HL-60 (cell line): ENCODE measurements at regions not wholly inside any gene's neighbourhood (a gene's known extent, or its start where the extent isn't known, plus 50 kb on each side); places are given as distances from the start of the nearest gene placed in this dataset.

Source experiments
- DNase-seq, 2 experiments: peaks; one replicate each; pipeline ENCODE4 v3.0.0-alpha.2; 2010 to 2020; ENCODE audit warnings: low read depth in 1 of 2, low spot score in 1 of 2
- H3K27ac ChIP-seq: fragments of 250-450 bp; sonication (Bioruptor Pico); replicated peaks from 2 replicates; pipeline ENCODE4 v1.5.1; 2020; ENCODE audit warnings: mild to moderate bottlenecking, moderate library complexity
- H3K27me3 ChIP-seq: fragments of 250-450 bp; sonication (Bioruptor Pico); 2 replicates; pipeline ENCODE4 v1.5.1; 2021; ENCODE audit warnings: mild to moderate bottlenecking, moderate library complexity; ENCODE audit not compliant: insufficient read depth, poor library complexity, severe bottlenecking
- H3K4me3 ChIP-seq: replicated peaks from 2 replicates; pipeline ENCODE4 v1.5.1; 2011; ENCODE audit warnings: mild to moderate bottlenecking, control low read depth, low read length; ENCODE audit not compliant: insufficient read depth
- GABPA ChIP-seq: IDR thresholded peaks from 2 replicates; pipeline ENCODE4 v1.6.1; 2012; ENCODE audit warnings: low read depth
- POLR2AphosphoS5 ChIP-seq: IDR thresholded peaks from 2 replicates; pipeline ENCODE4 v1.6.1; 2012; ENCODE audit warnings: low read depth
- SPI1 ChIP-seq: IDR thresholded peaks from 2 replicates; pipeline ENCODE4 v1.6.1; 2012; ENCODE audit warnings: low read depth, mild to moderate bottlenecking, borderline replicate concordance
- TF ChIP-seq, protein P1 (sequence below): IDR thresholded peaks from one replicate; pipeline ENCODE4 v1.5.1; 2011; ENCODE audit warnings: low read length, control low read depth, inconsistent platforms; ENCODE audit not compliant: insufficient read depth
- TF ChIP-seq, protein P2 (sequence below): IDR thresholded peaks from 2 replicates; pipeline ENCODE4 v1.6.1; 2012; ENCODE audit warnings: low read depth; ENCODE audit not compliant: insufficient replicate concordance

DNA sequence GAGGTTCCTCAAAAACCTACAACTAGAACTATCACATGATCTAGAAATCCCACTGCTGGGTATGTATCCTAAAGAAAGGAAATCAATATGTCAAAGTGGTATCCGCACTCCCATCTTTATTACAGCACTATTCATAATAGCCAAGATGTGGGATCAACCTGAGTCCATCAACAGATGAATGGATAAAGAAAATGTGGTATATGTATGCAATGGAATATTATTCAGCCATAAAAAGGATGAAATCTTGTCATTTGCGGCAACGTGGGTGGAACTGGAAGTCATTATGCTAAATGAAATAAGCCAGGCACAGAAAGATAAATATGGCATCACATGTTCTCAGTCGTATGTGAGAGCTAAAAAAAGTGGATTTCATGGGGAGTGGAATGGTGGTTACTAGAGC lies 77.5 kb upstream of the DIO3 start:
- Histone ChIP-seq H3K27ac (no peak overlapping the region), H3K27me3 (no peaks in the 10 kb centered on the region), H3K4me3 (no peak overlapping the region)
- no peak for DNase-seq
- TF ChIP-seq SPI1 (no peak), POLR2AphosphoS5 (no peak), GABPA (no peak)
- TF ChIP-seq, protein P1, sequence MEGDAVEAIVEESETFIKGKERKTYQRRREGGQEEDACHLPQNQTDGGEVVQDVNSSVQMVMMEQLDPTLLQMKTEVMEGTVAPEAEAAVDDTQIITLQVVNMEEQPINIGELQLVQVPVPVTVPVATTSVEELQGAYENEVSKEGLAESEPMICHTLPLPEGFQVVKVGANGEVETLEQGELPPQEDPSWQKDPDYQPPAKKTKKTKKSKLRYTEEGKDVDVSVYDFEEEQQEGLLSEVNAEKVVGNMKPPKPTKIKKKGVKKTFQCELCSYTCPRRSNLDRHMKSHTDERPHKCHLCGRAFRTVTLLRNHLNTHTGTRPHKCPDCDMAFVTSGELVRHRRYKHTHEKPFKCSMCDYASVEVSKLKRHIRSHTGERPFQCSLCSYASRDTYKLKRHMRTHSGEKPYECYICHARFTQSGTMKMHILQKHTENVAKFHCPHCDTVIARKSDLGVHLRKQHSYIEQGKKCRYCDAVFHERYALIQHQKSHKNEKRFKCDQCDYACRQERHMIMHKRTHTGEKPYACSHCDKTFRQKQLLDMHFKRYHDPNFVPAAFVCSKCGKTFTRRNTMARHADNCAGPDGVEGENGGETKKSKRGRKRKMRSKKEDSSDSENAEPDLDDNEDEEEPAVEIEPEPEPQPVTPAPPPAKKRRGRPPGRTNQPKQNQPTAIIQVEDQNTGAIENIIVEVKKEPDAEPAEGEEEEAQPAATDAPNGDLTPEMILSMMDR = no peak
- TF ChIP-seq, protein P2, sequence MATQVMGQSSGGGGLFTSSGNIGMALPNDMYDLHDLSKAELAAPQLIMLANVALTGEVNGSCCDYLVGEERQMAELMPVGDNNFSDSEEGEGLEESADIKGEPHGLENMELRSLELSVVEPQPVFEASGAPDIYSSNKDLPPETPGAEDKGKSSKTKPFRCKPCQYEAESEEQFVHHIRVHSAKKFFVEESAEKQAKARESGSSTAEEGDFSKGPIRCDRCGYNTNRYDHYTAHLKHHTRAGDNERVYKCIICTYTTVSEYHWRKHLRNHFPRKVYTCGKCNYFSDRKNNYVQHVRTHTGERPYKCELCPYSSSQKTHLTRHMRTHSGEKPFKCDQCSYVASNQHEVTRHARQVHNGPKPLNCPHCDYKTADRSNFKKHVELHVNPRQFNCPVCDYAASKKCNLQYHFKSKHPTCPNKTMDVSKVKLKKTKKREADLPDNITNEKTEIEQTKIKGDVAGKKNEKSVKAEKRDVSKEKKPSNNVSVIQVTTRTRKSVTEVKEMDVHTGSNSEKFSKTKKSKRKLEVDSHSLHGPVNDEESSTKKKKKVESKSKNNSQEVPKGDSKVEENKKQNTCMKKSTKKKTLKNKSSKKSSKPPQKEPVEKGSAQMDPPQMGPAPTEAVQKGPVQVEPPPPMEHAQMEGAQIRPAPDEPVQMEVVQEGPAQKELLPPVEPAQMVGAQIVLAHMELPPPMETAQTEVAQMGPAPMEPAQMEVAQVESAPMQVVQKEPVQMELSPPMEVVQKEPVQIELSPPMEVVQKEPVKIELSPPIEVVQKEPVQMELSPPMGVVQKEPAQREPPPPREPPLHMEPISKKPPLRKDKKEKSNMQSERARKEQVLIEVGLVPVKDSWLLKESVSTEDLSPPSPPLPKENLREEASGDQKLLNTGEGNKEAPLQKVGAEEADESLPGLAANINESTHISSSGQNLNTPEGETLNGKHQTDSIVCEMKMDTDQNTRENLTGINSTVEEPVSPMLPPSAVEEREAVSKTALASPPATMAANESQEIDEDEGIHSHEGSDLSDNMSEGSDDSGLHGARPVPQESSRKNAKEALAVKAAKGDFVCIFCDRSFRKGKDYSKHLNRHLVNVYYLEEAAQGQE = no peak

DNA sequence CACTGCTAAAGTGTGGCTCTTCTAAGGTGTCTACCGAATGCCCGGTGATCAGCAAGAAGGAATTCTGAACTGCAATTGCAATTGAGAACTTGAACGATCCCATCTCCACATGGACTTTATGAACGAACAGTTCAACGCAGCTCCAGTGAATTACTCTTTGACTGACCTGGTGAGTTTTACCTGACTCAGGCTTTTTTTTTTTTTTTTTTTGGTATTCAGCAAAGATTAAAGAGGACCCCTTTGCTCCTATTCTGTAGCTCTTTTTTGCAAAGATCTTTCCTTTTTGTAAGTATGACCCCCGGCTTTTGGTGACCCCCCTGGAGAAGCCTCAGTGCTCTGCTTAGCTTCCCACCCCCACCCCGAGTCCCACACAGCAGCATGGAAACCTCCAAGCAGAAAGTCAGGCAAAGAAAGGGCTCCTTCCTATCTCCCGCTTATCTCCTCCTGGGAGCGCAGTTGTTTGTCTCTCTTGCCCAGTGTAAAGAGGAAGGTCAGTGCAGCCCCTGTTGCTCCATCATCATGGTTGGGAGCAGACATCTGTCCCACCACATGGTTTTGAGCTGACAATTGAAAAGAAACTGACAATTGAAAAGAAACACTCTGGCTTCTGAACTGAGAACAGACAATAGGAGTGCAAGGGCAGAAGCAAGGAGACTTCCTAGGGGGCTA lies 72.1 kb upstream of the DIO3 start:
- DNase-seq = no peak
- Histone ChIP-seq H3K4me3 (no peak overlapping the region), H3K27me3 (no peaks in the 10 kb centered on the region), H3K27ac (no peak overlapping the region)
- no peak for TF ChIP-seq POLR2AphosphoS5
- TF ChIP-seq, protein P1 = no peak

DNA sequence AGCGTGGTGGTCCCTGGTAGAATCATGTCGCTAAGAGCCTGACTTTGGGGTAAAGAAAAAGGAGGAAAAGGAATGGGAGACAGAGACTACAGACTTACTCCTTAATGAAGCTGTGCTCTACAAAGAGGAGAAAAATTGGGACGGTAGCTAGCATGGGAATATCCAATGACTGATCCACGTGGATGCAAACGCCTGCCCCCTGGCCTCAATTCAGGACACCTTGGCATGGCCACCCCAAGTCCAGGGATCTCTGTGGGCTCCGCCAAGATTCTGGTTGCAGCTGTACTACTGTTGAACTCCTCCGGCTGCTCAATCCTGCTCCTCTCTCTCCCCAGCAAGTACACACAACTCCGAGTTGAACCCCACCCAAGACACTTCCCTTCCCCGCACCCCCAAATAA lies 70.5 kb upstream of the DIO3 start:
- Histone ChIP-seq H3K4me3 (no peak overlapping the region), H3K27ac (no peak overlapping the region), H3K27me3 (no peaks in the 10 kb centered on the region)
- TF ChIP-seq SPI1 (no peak), GABPA (no peak), POLR2AphosphoS5 (no peak)
- TF ChIP-seq, protein P2 = no peak
- TF ChIP-seq, protein P1 = no peak
- DNase-seq = no peak

DNA sequence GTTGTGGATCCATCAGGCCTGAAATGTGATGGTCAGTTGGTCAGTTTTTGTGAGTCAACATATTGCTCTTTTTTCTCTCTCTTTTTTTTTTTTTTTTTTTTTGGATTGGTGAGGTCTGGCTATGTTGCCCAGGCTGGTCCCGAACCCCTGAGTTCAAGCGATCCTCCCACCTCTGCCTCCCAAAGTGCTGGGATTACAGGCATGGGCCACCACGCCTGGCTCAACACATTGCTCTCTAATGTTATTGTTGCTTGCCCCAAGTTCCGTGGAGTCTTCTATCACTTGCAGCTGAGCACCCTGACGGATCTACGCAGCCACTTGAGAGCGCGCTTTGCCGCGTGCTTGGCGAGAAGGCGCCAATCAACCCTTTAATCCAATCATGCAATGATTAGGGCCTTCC lies 69.5 kb upstream of the DIO3 start:
- no peak overlapping the region for H3K27ac ChIP-seq
- no peak overlapping the region for H3K4me3 ChIP-seq
- TF ChIP-seq, protein P1 = no peak
- DNase-seq = no peak
- H3K27me3 ChIP-seq = no peaks in the 10 kb centered on the region
